HEK293T (cell line): ENCODE measurements at regions not wholly inside any gene's neighbourhood (a gene's known extent, or its start where the extent isn't known, plus 50 kb on each side); places are given as distances from the start of the nearest gene placed in this dataset.

ENCODE experiments used
- CTCF ChIA-PET: fragments of 350-600 bp; formaldehyde crosslinking; extraction: SDS; loops from one replicate; lab custom pipeline; 2021; ENCODE audit warnings: antibody characterized with exemption, inconsistent platforms; lab: Yijun Ruan, JAX
- POLR2A ChIA-PET: fragments of 350-600 bp; formaldehyde crosslinking; extraction: SDS; loops from one replicate; lab custom pipeline; 2020; ENCODE audit warnings: antibody characterized with exemption, inconsistent platforms; lab: Yijun Ruan, JAX
- DNase-seq: peaks from one replicate; pipeline ENCODE4 v3.0.0; 2012; ENCODE audit warnings: mixed read lengths; ENCODE audit errors: extremely low spot score
- ARNT ChIP-seq: fragments of 450-650 bp; IDR thresholded peaks from 2 replicates; pipeline ENCODE4 v1.6.1; 2017; ENCODE audit warnings: mild to moderate bottlenecking
- BHLHE40 ChIP-seq: fragments of 450-650 bp; IDR thresholded peaks from 2 replicates; pipeline ENCODE4 v1.6.1; 2016; ENCODE audit warnings: mild to moderate bottlenecking, moderate library complexity, borderline replicate concordance
- CTBP1 ChIP-seq: fragments of 450-650 bp; IDR thresholded peaks from 2 replicates; pipeline ENCODE4 v1.6.1; 2016; ENCODE audit warnings: borderline replicate concordance
- ELF4 ChIP-seq: fragments of 450-650 bp; IDR thresholded peaks from 2 replicates; pipeline ENCODE4 v1.6.1; 2017; ENCODE audit warnings: antibody characterized with exemption
- FOXA1 ChIP-seq: fragments of 450-650 bp; IDR thresholded peaks from 2 replicates; pipeline ENCODE4 v1.6.1; 2016; ENCODE audit warnings: mild to moderate bottlenecking
- FOXK2 ChIP-seq: fragments of 450-650 bp; IDR thresholded peaks from 2 replicates; pipeline ENCODE4 v1.6.1; 2016; ENCODE audit warnings: mild to moderate bottlenecking
- FOXM1 ChIP-seq: fragments of 450-650 bp; IDR thresholded peaks from 2 replicates; pipeline ENCODE4 v1.6.1; 2017; ENCODE audit warnings: mild to moderate bottlenecking, borderline replicate concordance
- HDGF ChIP-seq: fragments of 450-650 bp; IDR thresholded peaks from 2 replicates; pipeline ENCODE4 v1.6.1; 2017; ENCODE audit warnings: antibody characterized with exemption, borderline replicate concordance
- L3MBTL2 ChIP-seq: fragments of 450-650 bp; conservative IDR thresholded peaks from 2 replicates; pipeline ENCODE4 v1.6.1; 2016; ENCODE audit warnings: mild to moderate bottlenecking
- LEF1 ChIP-seq: fragments of 450-650 bp; IDR thresholded peaks from 2 replicates; pipeline ENCODE4 v1.6.1; 2017; ENCODE audit warnings: mild to moderate bottlenecking, borderline replicate concordance
- NFRKB ChIP-seq: fragments of 450-650 bp; IDR thresholded peaks from 2 replicates; pipeline ENCODE4 v1.6.1; 2016; ENCODE audit warnings: mild to moderate bottlenecking, moderate library complexity
- PKNOX1 ChIP-seq: fragments of 450-650 bp; IDR thresholded peaks from 2 replicates; pipeline ENCODE4 v1.6.1; 2016
- SP1 ChIP-seq: fragments of 450-650 bp; IDR thresholded peaks from 2 replicates; pipeline ENCODE4 v1.6.1; 2017
- SUZ12 ChIP-seq: fragments of 450-650 bp; IDR thresholded peaks from 2 replicates; pipeline ENCODE4 v1.6.1; 2016; ENCODE audit warnings: mild to moderate bottlenecking
- TARDBP ChIP-seq: fragments of 450-650 bp; IDR thresholded peaks from 2 replicates; pipeline ENCODE4 v1.6.1; 2016
- ZNF384 ChIP-seq: fragments of 450-650 bp; IDR thresholded peaks from 2 replicates; pipeline ENCODE4 v1.6.1; 2016

GRCh38 chr3:180332608-180333007, 269.4 kb upstream of the TTC14 start:
- no peak for TF ChIP-seq LEF1
- no peak for TF ChIP-seq CTBP1
- no peak for TF ChIP-seq FOXA1
- TF ChIP-seq ARNT = no peak
- no peak for TF ChIP-seq HDGF
- no peak for TF ChIP-seq FOXK2
- CTCF ChIA-PET = no interaction called here
- no peak for DNase-seq
- POLR2A ChIA-PET = no interaction called here

- TF ChIP-seq L3MBTL2 = no peak
- no peak for TF ChIP-seq NFRKB
- TF ChIP-seq FOXA1 = no peak
- no peak for TF ChIP-seq ELF4
- TF ChIP-seq ZNF384 = no peak
- no peak for TF ChIP-seq BHLHE40
- TF ChIP-seq ARNT = no peak
- TF ChIP-seq FOXM1 = no peak
- no peak for TF ChIP-seq TARDBP
- no peak for TF ChIP-seq SUZ12
- no peak for TF ChIP-seq PKNOX1
- TF ChIP-seq SP1 = no peak
- TF ChIP-seq HDGF = no peak
- no peak for TF ChIP-seq LEF1
- no peak for DNase-seq
- CTCF ChIA-PET = no interaction called here
- POLR2A ChIA-PET = no interaction called here
Measured at GRCh38 chr3:180335050-180335449, 266.9 kb upstream of the TTC14 start.

GRCh38 chr3:180340395-180340794, 261.6 kb upstream of the TTC14 start:
- TF ChIP-seq ELF4 (no peak), SUZ12 (no peak), L3MBTL2 (no peak), ZNF384 (no peak), CTBP1 (no peak), SP1 (no peak), BHLHE40 (no peak), PKNOX1 (no peak), FOXM1 (no peak)
- ChIA-PET POLR2A (no interaction called here), CTCF (no interaction called here)
- DNase-seq = no peak

- no peak for DNase-seq
- CTCF ChIA-PET = no interaction called here
- POLR2A ChIA-PET = no interaction called here
- no peak for TF ChIP-seq SUZ12
- TF ChIP-seq HDGF = no peak
- TF ChIP-seq FOXM1 = no peak
- TF ChIP-seq NFRKB = no peak
- TF ChIP-seq FOXK2 = no peak
- no peak for TF ChIP-seq TARDBP
- TF ChIP-seq ZNF384 = no peak
- no peak for TF ChIP-seq ARNT
- TF ChIP-seq SP1 = no peak
- no peak for TF ChIP-seq L3MBTL2
Measured at GRCh38 chr3:180341516-180341915, 260.4 kb upstream of the TTC14 start.

GRCh38 chr3:180351601-180352000, 250.4 kb upstream of the TTC14 start:
- CTCF ChIA-PET = no interaction called here
- TF ChIP-seq ZNF384 (no peak), SUZ12 (no peak), HDGF (no peak), CTBP1 (no peak), LEF1 (no peak), ELF4 (no peak)
- POLR2A ChIA-PET = no interaction called here
- DNase-seq = no peak

- TF ChIP-seq SP1 (no peak), SUZ12 (no peak), NFRKB (no peak), L3MBTL2 (no peak), FOXK2 (no peak), ELF4 (no peak), HDGF (no peak), FOXM1 (no peak), ZNF384 (no peak), CTBP1 (no peak), PKNOX1 (no peak), LEF1 (no peak), ARNT (no peak), TARDBP (no peak), FOXA1 (no peak)
- CTCF ChIA-PET = no interaction called here
- POLR2A ChIA-PET = no interaction called here
- DNase-seq = no peak
Measured at GRCh38 chr3:180352261-180352660, 249.7 kb upstream of the TTC14 start.

GRCh38 chr3:180354214-180354613, 247.7 kb upstream of the TTC14 start:
- TF ChIP-seq FOXA1 (no peak), SUZ12 (no peak), CTBP1 (no peak), FOXM1 (no peak), ELF4 (no peak), L3MBTL2 (no peak), ARNT (no peak), LEF1 (no peak), BHLHE40 (no peak), ZNF384 (no peak), HDGF (no peak), TARDBP (no peak), FOXK2 (no peak), PKNOX1 (no peak), NFRKB (no peak), SP1 (no peak)
- ChIA-PET CTCF (no interaction called here), POLR2A (no interaction called here)
- no peak for DNase-seq
